Neural cell (in vitro differentiated cells): ENCODE measurements at regions not wholly inside any gene's neighbourhood (a gene's known extent, or its start where the extent isn't known, plus 50 kb on each side); places are given as distances from the start of the nearest gene placed in this dataset.

Experiments
- EP300 ChIP-seq: fragments of 450-650 bp; conservative IDR thresholded peaks from 2 replicates; pipeline ENCODE4 v1.6.1; 2014; ENCODE audit warnings: antibody characterized with exemption, mild to moderate bottlenecking, moderate library complexity; ENCODE audit not compliant: poor library complexity, severe bottlenecking
- EZH2 ChIP-seq: fragments of 200-600, 300-800 bp; shearing (Covaris generic), sonication (generic); IDR thresholded peaks from 2 replicates; pipeline ENCODE4 v1.6.1; 2014; ENCODE audit warnings: antibody characterized with exemption, low read length, borderline replicate concordance, mild to moderate bottlenecking; ENCODE audit not compliant: insufficient read depth, poor library complexity, severe bottlenecking
- MXI1 ChIP-seq: fragments of 450-650 bp; conservative IDR thresholded peaks from 2 replicates; pipeline ENCODE4 v1.6.1; 2014; ENCODE audit warnings: antibody characterized with exemption, mild to moderate bottlenecking; ENCODE audit not compliant: poor library complexity, severe bottlenecking
- POLR2AphosphoS5 ChIP-seq: IDR thresholded peaks from 2 replicates; pipeline ENCODE4 v1.6.1; 2012
- RAD21 ChIP-seq: fragments of 450-650 bp; conservative IDR thresholded peaks from 2 replicates; pipeline ENCODE4 v1.6.1; 2014; ENCODE audit warnings: antibody characterized with exemption, mild to moderate bottlenecking, moderate library complexity
- SMC3 ChIP-seq: fragments of 450-650 bp; conservative IDR thresholded peaks from 2 replicates; pipeline ENCODE4 v1.6.1; 2014; ENCODE audit warnings: antibody characterized with exemption, mild to moderate bottlenecking, moderate library complexity; ENCODE audit not compliant: poor library complexity
- TAF1 ChIP-seq: IDR thresholded peaks from 2 replicates; pipeline ENCODE4 v1.6.1; 2012; ENCODE audit warnings: low read depth
- TF ChIP-seq, protein P1 (sequence below): fragments of 450-650 bp; IDR thresholded peaks from 2 replicates; pipeline ENCODE4 v1.5.1; 2014; ENCODE audit warnings: antibody characterized with exemption, mild to moderate bottlenecking, moderate library complexity; ENCODE audit not compliant: poor library complexity, severe bottlenecking
- TF ChIP-seq, protein P2 (sequence below): IDR thresholded peaks from 2 replicates; pipeline ENCODE4 v1.6.1; 2012; ENCODE audit warnings: borderline replicate concordance

DNA sequence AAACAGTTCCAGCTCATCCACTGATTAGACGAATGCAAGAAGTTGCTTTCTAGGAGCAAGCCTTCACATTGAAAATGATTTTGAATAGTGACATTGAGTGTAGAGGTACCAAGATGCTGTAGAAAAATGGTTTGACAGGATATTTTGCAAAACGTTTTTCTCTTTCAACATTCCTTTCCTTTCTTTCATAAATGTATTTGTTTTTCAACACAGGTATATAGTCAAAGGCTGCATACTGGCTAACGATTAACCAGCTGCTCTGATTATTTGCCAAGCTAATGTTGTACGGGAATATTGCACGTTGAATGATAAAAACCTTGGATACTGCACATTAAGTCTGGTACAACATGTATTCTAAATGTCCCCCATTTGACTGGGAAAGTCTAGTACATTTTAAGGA, 78.8 kb upstream of the TENT5A start:
- TF ChIP-seq POLR2AphosphoS5 (no peak), EP300 (no peak), EZH2 (no peak), TAF1 (no peak), MXI1 (no peak), SMC3 (no peak), RAD21 (no peak)
- TF ChIP-seq, protein P1, sequence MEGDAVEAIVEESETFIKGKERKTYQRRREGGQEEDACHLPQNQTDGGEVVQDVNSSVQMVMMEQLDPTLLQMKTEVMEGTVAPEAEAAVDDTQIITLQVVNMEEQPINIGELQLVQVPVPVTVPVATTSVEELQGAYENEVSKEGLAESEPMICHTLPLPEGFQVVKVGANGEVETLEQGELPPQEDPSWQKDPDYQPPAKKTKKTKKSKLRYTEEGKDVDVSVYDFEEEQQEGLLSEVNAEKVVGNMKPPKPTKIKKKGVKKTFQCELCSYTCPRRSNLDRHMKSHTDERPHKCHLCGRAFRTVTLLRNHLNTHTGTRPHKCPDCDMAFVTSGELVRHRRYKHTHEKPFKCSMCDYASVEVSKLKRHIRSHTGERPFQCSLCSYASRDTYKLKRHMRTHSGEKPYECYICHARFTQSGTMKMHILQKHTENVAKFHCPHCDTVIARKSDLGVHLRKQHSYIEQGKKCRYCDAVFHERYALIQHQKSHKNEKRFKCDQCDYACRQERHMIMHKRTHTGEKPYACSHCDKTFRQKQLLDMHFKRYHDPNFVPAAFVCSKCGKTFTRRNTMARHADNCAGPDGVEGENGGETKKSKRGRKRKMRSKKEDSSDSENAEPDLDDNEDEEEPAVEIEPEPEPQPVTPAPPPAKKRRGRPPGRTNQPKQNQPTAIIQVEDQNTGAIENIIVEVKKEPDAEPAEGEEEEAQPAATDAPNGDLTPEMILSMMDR, result no peak
- TF ChIP-seq, protein P2, sequence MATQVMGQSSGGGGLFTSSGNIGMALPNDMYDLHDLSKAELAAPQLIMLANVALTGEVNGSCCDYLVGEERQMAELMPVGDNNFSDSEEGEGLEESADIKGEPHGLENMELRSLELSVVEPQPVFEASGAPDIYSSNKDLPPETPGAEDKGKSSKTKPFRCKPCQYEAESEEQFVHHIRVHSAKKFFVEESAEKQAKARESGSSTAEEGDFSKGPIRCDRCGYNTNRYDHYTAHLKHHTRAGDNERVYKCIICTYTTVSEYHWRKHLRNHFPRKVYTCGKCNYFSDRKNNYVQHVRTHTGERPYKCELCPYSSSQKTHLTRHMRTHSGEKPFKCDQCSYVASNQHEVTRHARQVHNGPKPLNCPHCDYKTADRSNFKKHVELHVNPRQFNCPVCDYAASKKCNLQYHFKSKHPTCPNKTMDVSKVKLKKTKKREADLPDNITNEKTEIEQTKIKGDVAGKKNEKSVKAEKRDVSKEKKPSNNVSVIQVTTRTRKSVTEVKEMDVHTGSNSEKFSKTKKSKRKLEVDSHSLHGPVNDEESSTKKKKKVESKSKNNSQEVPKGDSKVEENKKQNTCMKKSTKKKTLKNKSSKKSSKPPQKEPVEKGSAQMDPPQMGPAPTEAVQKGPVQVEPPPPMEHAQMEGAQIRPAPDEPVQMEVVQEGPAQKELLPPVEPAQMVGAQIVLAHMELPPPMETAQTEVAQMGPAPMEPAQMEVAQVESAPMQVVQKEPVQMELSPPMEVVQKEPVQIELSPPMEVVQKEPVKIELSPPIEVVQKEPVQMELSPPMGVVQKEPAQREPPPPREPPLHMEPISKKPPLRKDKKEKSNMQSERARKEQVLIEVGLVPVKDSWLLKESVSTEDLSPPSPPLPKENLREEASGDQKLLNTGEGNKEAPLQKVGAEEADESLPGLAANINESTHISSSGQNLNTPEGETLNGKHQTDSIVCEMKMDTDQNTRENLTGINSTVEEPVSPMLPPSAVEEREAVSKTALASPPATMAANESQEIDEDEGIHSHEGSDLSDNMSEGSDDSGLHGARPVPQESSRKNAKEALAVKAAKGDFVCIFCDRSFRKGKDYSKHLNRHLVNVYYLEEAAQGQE, result no peak
